SK-N-SH (cell line): ENCODE measurements at regions not wholly inside any gene's neighbourhood (a gene's known extent, or its start where the extent isn't known, plus 50 kb on each side); places are given as distances from the start of the nearest gene placed in this dataset.

Experiments
- CTCF ChIA-PET: fragments of 300-600, 350-600 bp; formaldehyde crosslinking; extraction: SDS; loops from one replicate; lab custom pipeline; 2021; lab: Yijun Ruan, JAX
- POLR2A ChIA-PET: fragments of 350-600 bp; sonication (Branson Sonifier 250); formaldehyde crosslinking; extraction: SDS; loops from one replicate; lab custom pipeline; 2020; ENCODE audit warnings: antibody characterized with exemption, inconsistent platforms; lab: Yijun Ruan, JAX
- DNase-seq: peaks from one replicate; pipeline ENCODE4 v3.0.0; 2012
- H2AFZ ChIP-seq: fragments of 200-600 bp; sonication (generic); 2 replicates; pipeline ENCODE4 v1.8.1; 2016; ENCODE audit warnings: antibody characterized with exemption, mild to moderate bottlenecking, low read depth
- H3F3A ChIP-seq: fragments of 200-600 bp; sonication (generic); replicated peaks from 2 replicates; pipeline ENCODE3; 2016; ENCODE audit warnings: antibody characterized with exemption, mild to moderate bottlenecking; ENCODE audit not compliant: insufficient read depth
- H3K27ac ChIP-seq, 2 experiments: fragments of 200-500 bp in 1 of 2; fragments of 200-600 bp in 1 of 2; sonication (Bioruptor generic) in 1 of 2; sonication (generic), shearing (Covaris generic) in 1 of 2; 2 replicates each; pipeline versions ENCODE4 v1.5.1 to v1.6.1; 2014 to 2016; ENCODE audit warnings: low read depth in 2 of 2, inconsistent platforms in 1 of 2, low read length in 1 of 2, mild to moderate bottlenecking in 1 of 2, mixed read lengths in 1 of 2
- H3K27me3 ChIP-seq: fragments of 200-600 bp; sonication (generic), shearing (Covaris generic); 2 replicates; pipeline ENCODE4 v1.6.1; 2016; ENCODE audit warnings: mixed run types; ENCODE audit not compliant: insufficient read depth
- H3K36me3 ChIP-seq, 2 experiments: fragments of 200-500 bp in 1 of 2; fragments of 200-600 bp in 1 of 2; sonication (Bioruptor generic) in 1 of 2; sonication (generic) in 1 of 2; replicated peaks in 1 of 2; 2 replicates each; pipeline versions ENCODE3 to v1.5.1; 2014 to 2016; ENCODE audit warnings: low read length in 1 of 2, mild to moderate bottlenecking in 1 of 2; ENCODE audit not compliant: insufficient read depth in 2 of 2, control insufficient read depth in 1 of 2
- H3K4me1 ChIP-seq, 2 experiments: fragments of 200-500 bp in 1 of 2; fragments of 200-600 bp in 1 of 2; sonication (Bioruptor generic) in 1 of 2; sonication (generic), shearing (Covaris generic) in 1 of 2; 2 replicates each; pipeline versions ENCODE4 v1.5.1 to v1.6.1; 2014 to 2016; ENCODE audit warnings: low read depth in 1 of 2, low read length in 1 of 2, mixed run types in 1 of 2; ENCODE audit not compliant: insufficient read depth in 2 of 2, control insufficient read depth in 1 of 2
- H3K4me2 ChIP-seq: fragments of 200-600 bp; sonication (generic), shearing (Covaris generic); 2 replicates; pipeline ENCODE4 v1.6.1; 2017; ENCODE audit warnings: mixed run types
- H3K4me3 ChIP-seq, 2 experiments: fragments of 200-500 bp in 1 of 2; fragments of 200-600 bp in 1 of 2; sonication (Bioruptor generic) in 1 of 2; sonication (generic), shearing (Covaris generic) in 1 of 2; 2 replicates each; pipeline versions ENCODE4 v1.5.1 to v1.8.1; 2014 to 2016; ENCODE audit warnings: low read depth in 2 of 2, inconsistent platforms in 1 of 2, low read length in 1 of 2, mild to moderate bottlenecking in 1 of 2, mixed read lengths in 1 of 2, moderate library complexity in 1 of 2
- H3K79me2 ChIP-seq: fragments of 200-600 bp; sonication (generic); 2 replicates; pipeline ENCODE4 v1.8.1; 2017; ENCODE audit warnings: mild to moderate bottlenecking; ENCODE audit not compliant: insufficient read depth
- H3K9ac ChIP-seq: fragments of 200-600 bp; sonication (generic); 2 replicates; pipeline ENCODE4 v1.6.1; 2017; ENCODE audit warnings: mixed run types
- H3K9me2 ChIP-seq: fragments of 200-600 bp; sonication (generic); 2 replicates; pipeline ENCODE4 v1.6.1; 2017; ENCODE audit warnings: mixed run types
- H3K9me3 ChIP-seq: fragments of 200-600 bp; sonication (generic); 2 replicates; pipeline ENCODE4 v1.6.1; 2017; ENCODE audit warnings: mixed run types, mild to moderate bottlenecking, moderate library complexity
- H4K20me1 ChIP-seq: fragments of 200-600 bp; sonication (generic); 2 replicates; pipeline ENCODE4 v1.6.1; 2017; ENCODE audit warnings: mild to moderate bottlenecking, mixed run types; ENCODE audit not compliant: insufficient read depth
- CHD2 ChIP-seq: fragments of 150-350 bp; IDR thresholded peaks from 2 replicates; pipeline ENCODE4 v1.6.1; 2018; ENCODE audit warnings: low read length; ENCODE audit not compliant: partially characterized antibody
- CTCF ChIP-seq: fragments of 200-600 bp; sonication (generic); IDR thresholded peaks from 2 replicates; pipeline ENCODE4 v1.6.1; 2017; ENCODE audit warnings: antibody characterized with exemption, mild to moderate bottlenecking, moderate library complexity
- ELF1 ChIP-seq: IDR thresholded peaks from 2 replicates; pipeline ENCODE4 v1.4.0; 2012
- EP300 ChIP-seq, 2 experiments: IDR thresholded peaks; 2 replicates each; pipeline versions ENCODE4 v1.4.0 to v1.6.1; 2012; ENCODE audit warnings: borderline replicate concordance in 1 of 2, low read depth in 1 of 2, low read length in 1 of 2
- EZH2phosphoT487 ChIP-seq: fragments of 200-600 bp; sonication (generic); IDR thresholded peaks from 2 replicates; pipeline ENCODE4 v1.6.1; 2017; ENCODE audit warnings: low read depth, mixed run types, mild to moderate bottlenecking, antibody characterized with exemption, moderate library complexity, borderline replicate concordance
- FOSL2 ChIP-seq: IDR thresholded peaks from 2 replicates; pipeline ENCODE4 v1.4.0; 2012; ENCODE audit warnings: low read depth, mild to moderate bottlenecking, moderate library complexity, borderline replicate concordance
- FOXJ3 ChIP-seq: sonication (generic); formaldehyde crosslinking; IDR thresholded peaks from 2 replicates; pipeline ENCODE4 v1.5.1; 2020; ENCODE audit warnings: mild to moderate bottlenecking, missing genetic modification reagents
- GATA2 ChIP-seq: sonication (generic); formaldehyde crosslinking; IDR thresholded peaks from 2 replicates; pipeline ENCODE4 v1.5.0; 2020; ENCODE audit warnings: mild to moderate bottlenecking, missing genetic modification reagents
- IRF3 ChIP-seq: fragments of 150-350 bp; IDR thresholded peaks from 2 replicates; pipeline ENCODE4 v1.6.1; 2016; ENCODE audit warnings: mild to moderate bottlenecking, low read depth, low read length
- JUND ChIP-seq: IDR thresholded peaks from 2 replicates; pipeline ENCODE4 v1.4.0; 2012
- MAX ChIP-seq: IDR thresholded peaks from 2 replicates; pipeline ENCODE4 v1.4.0; 2012; ENCODE audit warnings: low read depth
- MEF2A ChIP-seq: IDR thresholded peaks from 2 replicates; pipeline ENCODE4 v1.4.0; 2012; ENCODE audit warnings: low read depth, borderline replicate concordance
- NFIC ChIP-seq: IDR thresholded peaks from 2 replicates; pipeline ENCODE4 v1.4.0; 2012; ENCODE audit warnings: borderline replicate concordance
- POLR2AphosphoS5 ChIP-seq: IDR thresholded peaks from 2 replicates; pipeline ENCODE4 v1.6.1; 2012; ENCODE audit warnings: low read depth, low read length
- RFX5 ChIP-seq: IDR thresholded peaks from 2 replicates; pipeline ENCODE4 v1.6.1; 2012; ENCODE audit warnings: mild to moderate bottlenecking, improper control_type of control experiment, low read length
- RXRA ChIP-seq: IDR thresholded peaks from 2 replicates; pipeline ENCODE4 v1.4.0; 2012; ENCODE audit warnings: low read depth, mild to moderate bottlenecking, borderline replicate concordance
- SIN3A ChIP-seq: IDR thresholded peaks from 2 replicates; pipeline ENCODE4 v1.6.1; 2012; ENCODE audit warnings: low read depth, mild to moderate bottlenecking, low read length, moderate library complexity, borderline replicate concordance
- SMC3 ChIP-seq: IDR thresholded peaks from 2 replicates; pipeline ENCODE4 v1.6.1; 2012; ENCODE audit warnings: low read depth, low read length, improper control_type of control experiment
- TCF12 ChIP-seq: IDR thresholded peaks from 2 replicates; pipeline ENCODE4 v1.4.0; 2012
- TEAD4 ChIP-seq: IDR thresholded peaks from 2 replicates; pipeline ENCODE4 v1.4.0; 2012; ENCODE audit warnings: mild to moderate bottlenecking, borderline replicate concordance; ENCODE audit not compliant: insufficient read depth
- USF2 ChIP-seq: fragments of 150-350 bp; IDR thresholded peaks from 2 replicates; pipeline ENCODE4 v1.6.1; 2017; ENCODE audit warnings: antibody characterized with exemption, low read length, low read depth, borderline replicate concordance
- WGBS: methylation state at CpG from one replicate; pipeline ENCODE4 v1.1.6; 2017; ENCODE audit warnings: low lambda C conversion rate; 5-methylcytosine and 5-hydroxymethylcytosine counted together
- TF ChIP-seq, protein P1 (sequence below): IDR thresholded peaks from 2 replicates; pipeline ENCODE4 v1.4.0; 2012; ENCODE audit warnings: low read depth, borderline replicate concordance

DNA sequence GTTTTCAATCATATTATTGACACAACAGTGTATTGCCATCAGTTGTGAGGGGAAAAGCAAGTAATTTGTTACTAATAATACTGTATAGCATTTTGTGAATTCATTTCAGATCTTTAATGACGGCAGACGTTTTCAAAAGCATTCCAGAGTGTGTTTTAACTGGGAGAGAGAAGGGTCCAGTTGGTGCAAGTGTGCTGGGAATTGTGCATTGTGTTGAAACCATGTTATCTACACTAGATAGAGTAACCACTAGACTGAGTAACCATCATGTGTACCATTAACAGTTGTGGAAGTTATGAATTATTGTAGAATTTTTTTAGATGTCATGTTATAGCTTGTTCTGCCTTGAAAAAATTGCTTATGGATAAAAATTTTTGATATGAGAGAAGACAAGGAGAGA is 104.5 kb upstream of the VEGFC start:
- Histone ChIP-seq H3K27ac (peak overlapping the region; percentile 66 to 83; a peak in 3 of 4 replicates), H3K9ac (no peak overlapping the region), H3K9me3 (no peaks in the 10 kb centered on the region), H3K4me1 (peaks cover 0 to 16% of the 10 kb centered on the region in 2 experiments; a peak in 2 of 4 replicates), H2AFZ (no peak overlapping the region), H3K4me3 (no peak overlapping the region), H3K36me3 (no peaks in the 10 kb centered on the region), H3K9me2 (no peaks in the 10 kb centered on the region), H3K79me2 (peaks cover 14% of the 10 kb centered on the region), H4K20me1 (no peaks in the 10 kb centered on the region), H3F3A (peaks cover 43% of the 10 kb centered on the region), H3K27me3 (no peaks in the 10 kb centered on the region), H3K4me2 (no peak overlapping the region)
- ChIA-PET CTCF (interaction anchor here (1.1 kb wide), 1 partner anchor 13 kb away, joined by 3 read pairs; no protein-coding TSS in a partner anchor), POLR2A (no interaction called here)
- no peak for DNase-seq
- WGBS, result 28% methylated on average over 2 of the region's 2 CpGs
- no peak for TF ChIP-seq POLR2AphosphoS5
- TF ChIP-seq, protein P1, sequence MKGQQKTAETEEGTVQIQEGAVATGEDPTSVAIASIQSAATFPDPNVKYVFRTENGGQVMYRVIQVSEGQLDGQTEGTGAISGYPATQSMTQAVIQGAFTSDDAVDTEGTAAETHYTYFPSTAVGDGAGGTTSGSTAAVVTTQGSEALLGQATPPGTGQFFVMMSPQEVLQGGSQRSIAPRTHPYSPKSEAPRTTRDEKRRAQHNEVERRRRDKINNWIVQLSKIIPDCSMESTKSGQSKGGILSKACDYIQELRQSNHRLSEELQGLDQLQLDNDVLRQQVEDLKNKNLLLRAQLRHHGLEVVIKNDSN, result no peak
- TF ChIP-seq EP300 (IDR thresholded peaks at IDR 0.05; ENCODE audit: borderline replicate concordance in 1 of 2, low read depth in 1 of 2, low read length in 1 of 2), result no peak
- TF ChIP-seq TCF12, result no peak
- TF ChIP-seq TEAD4, result no peak
- TF ChIP-seq FOXJ3 (CRISPR knock-in tag), result no peak
- TF ChIP-seq MAX, result no peak
- no peak for TF ChIP-seq CHD2
- TF ChIP-seq CTCF, result no peak
- TF ChIP-seq USF2, result no peak
- no peak for TF ChIP-seq FOSL2
- no peak for TF ChIP-seq RXRA
- TF ChIP-seq NFIC, result no peak
- no peak for TF ChIP-seq SIN3A
- no peak for TF ChIP-seq JUND
- TF ChIP-seq GATA2 (CRISPR knock-in tag), result no peak

- ChIA-PET POLR2A (no interaction called here), CTCF (no interaction called here)
- peaks cover 11% of the 10 kb centered on the region for H3K79me2 ChIP-seq
- 75% methylated on average over 2 of the region's 2 CpGs for WGBS
- no peaks in the 10 kb centered on the region for H3K9me2 ChIP-seq
- no peaks in the 10 kb centered on the region for H4K20me1 ChIP-seq
- no peak overlapping the region for H3K27ac ChIP-seq
- H3K9ac ChIP-seq, result no peak overlapping the region
- no peaks in the 10 kb centered on the region for H3K9me3 ChIP-seq
- no peak overlapping the region for H3K4me2 ChIP-seq
- H3F3A ChIP-seq, result peaks cover 58% of the 10 kb centered on the region
- no peaks in the 10 kb centered on the region for H3K27me3 ChIP-seq
- H3K4me3 ChIP-seq, result no peak overlapping the region
- H2AFZ ChIP-seq, result no peak overlapping the region; the same call in none of the 2 replicates
- no peaks in the 10 kb centered on the region for H3K36me3 ChIP-seq
- no peak for DNase-seq
- H3K4me1 ChIP-seq, result peaks cover 0 to 22% of the 10 kb centered on the region in 2 experiments; a peak in 2 of 4 replicates
- no peak for TF ChIP-seq RFX5
- TF ChIP-seq EP300 (IDR thresholded peaks at IDR 0.05; ENCODE audit: borderline replicate concordance in 1 of 2, low read depth in 1 of 2, low read length in 1 of 2), result no peak
- no peak for TF ChIP-seq USF2
- TF ChIP-seq FOSL2, result no peak
- TF ChIP-seq, protein P1, result no peak
- no peak for TF ChIP-seq ELF1
- no peak for TF ChIP-seq SMC3
- no peak for TF ChIP-seq JUND
- no peak for TF ChIP-seq FOXJ3 (CRISPR knock-in tag)
- TF ChIP-seq EZH2phosphoT487, result no peak
- no peak for TF ChIP-seq MEF2A
- TF ChIP-seq CHD2, result no peak
- TF ChIP-seq IRF3, result no peak
Measured at GRCh38 chr4:176898791-176899190, 106.1 kb upstream of the VEGFC start.
